ENCODE measurements at regions not wholly inside any gene's neighbourhood (a gene's known extent, or its start where the extent isn't known, plus 50 kb on each side); places are given as distances from the start of the nearest gene placed in this dataset.

DNA sequence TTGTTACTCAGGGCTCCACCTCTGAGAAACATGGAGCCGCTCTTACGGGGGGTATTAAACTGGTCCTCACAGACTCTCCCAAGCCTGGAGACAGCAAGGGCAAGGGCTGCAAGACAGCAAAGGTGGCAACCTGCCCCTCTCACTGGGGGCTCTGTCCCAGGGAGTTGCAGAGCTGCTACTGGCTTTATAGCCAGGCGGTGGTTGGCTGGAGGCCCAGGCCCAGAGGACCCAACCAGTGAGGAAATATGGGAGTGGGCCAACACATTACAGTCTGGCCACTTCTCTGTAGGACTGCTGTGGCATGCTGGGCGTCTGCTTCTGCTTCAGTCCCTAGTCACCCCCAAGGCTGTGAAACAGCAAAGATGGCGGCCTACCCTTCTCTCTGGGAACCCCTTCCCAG lies 597.2 kb downstream of the LRRC70 start:
- DNase-seq, result no peak
- H3K36me3 ChIP-seq, result no peaks in the 10 kb centered on the region
- no peak overlapping the region for H3K27ac ChIP-seq
- no peaks in the 10 kb centered on the region for H3K4me1 ChIP-seq
- no peak for ATAC-seq
- intact Hi-C loops (cut with DNase I), result no loop called here
- WGBS (ENCODE audit: insufficient coverage, low coverage, low lambda C conversion rate, missing lambda C conversion rate), result 100% methylated on average over 1 of the region's 5 CpGs
- H3K4me3 ChIP-seq, result no peak overlapping the region
- TF ChIP-seq POLR2A (IDR thresholded peaks at IDR 0.05) (no peak), CTCF (IDR thresholded peaks at IDR 0.05) (no peak)
- H3K27me3 ChIP-seq, result no peaks in the 10 kb centered on the region
- no peaks in the 10 kb centered on the region for H3K9me3 ChIP-seq

DNA sequence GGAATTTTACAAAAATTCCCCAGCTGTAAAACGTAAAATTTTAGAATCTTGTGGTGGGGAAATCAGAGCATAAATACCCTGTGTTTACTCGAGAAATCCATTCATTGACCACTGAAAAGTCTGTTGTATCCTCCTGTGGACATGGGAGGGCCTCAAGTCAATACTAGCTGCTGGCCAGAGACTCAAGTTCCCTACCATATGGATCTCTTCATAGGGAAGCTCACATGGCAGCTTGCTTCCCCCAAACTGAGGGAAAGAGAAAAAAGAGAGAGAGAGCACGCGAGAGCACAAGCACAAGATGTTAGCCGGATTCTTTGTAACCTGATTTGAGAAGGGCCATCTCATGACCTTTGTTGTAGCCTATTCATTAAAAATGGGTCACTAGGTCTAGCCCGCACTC lies 591.9 kb downstream of the LRRC70 start:
- intact Hi-C loops (cut with DNase I), result no loop called here

DNA sequence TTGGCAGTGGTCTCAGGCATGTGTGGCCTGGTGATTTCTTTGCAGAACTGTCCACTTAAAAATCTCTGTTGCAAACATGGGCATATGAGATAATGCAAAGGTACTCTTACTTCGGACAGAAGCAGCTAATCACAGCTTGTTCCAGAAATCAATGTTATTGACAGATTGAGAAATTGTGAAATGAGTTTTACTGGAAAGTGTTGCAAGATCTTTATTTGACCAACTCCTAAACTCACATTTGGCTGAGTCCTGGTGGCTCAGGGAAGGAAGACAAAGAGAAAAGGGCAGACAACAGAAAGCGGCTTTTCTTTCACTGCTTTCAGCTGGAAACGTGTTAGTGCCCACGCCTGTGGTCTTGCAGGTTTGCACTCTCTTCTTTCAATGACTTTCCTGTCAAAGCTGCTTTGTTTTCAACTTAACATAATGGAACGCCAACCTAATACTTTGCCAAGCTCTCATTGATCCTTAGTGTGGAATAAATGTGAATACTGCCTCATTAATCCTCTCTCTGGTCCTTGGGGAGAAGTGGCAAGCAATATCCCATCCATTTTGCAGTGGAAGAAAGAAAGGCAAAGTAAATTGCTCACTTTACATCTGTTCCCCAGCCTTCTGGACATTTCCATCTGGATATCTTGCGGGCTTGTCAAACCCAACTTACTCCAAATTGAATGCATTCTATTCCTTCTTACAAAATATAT lies 586.4 kb downstream of the LRRC70 start:
- intact Hi-C loops (cut with DNase I), result no loop called here
- Histone ChIP-seq H3K27ac (peak overlapping the region; percentile 30 to 88 (median 85)), H3K9me3 (no peaks in the 10 kb centered on the region), H3K4me3 (peak overlapping the region in 2 of 3 donors; percentile 36 to 37), H3K36me3 (no peaks in the 10 kb centered on the region), H3K4me1 (peaks cover 0 to 31% (median 8%) of the 10 kb centered on the region in 4 donors), H3K27me3 (no peaks in the 10 kb centered on the region)
- TF ChIP-seq CTCF (IDR thresholded peaks at IDR 0.05), result peak in 1 of 4 donors; percentile 29
- no peak for TF ChIP-seq POLR2A (IDR thresholded peaks at IDR 0.05)
- DNase-seq, result peak; percentile 56 to 71 (median 56)
- peak; percentile 87 to 94 (median 88) for ATAC-seq
- 30% methylated on average over 6 of the region's 6 CpGs for WGBS (ENCODE audit: insufficient coverage, low coverage, low lambda C conversion rate, missing lambda C conversion rate)

More for the DNA sequence above, 591.9 kb downstream of the LRRC70 start:
- Histone ChIP-seq H3K9me3 (no peaks in the 10 kb centered on the region), H3K4me1 (peaks cover 0 to 13% (median 6%) of the 10 kb centered on the region in 4 donors), H3K27ac (no peak overlapping the region), H3K36me3 (no peaks in the 10 kb centered on the region), H3K4me3 (no peak overlapping the region), H3K27me3 (no peaks in the 10 kb centered on the region)
- TF ChIP-seq CTCF (IDR thresholded peaks at IDR 0.05) (no peak), POLR2A (IDR thresholded peaks at IDR 0.05) (no peak)
- WGBS (ENCODE audit: insufficient coverage, low coverage, low lambda C conversion rate, missing lambda C conversion rate), result 83% methylated on average over 6 of the region's 6 CpGs
- DNase-seq (no peak), ATAC-seq (no peak)

- intact Hi-C loops (cut with DNase I), result no loop called here
- WGBS (ENCODE audit: insufficient coverage, low coverage, low lambda C conversion rate, missing lambda C conversion rate), result 29% methylated on average over 2 of the region's 2 CpGs
- Histone ChIP-seq H3K4me1 (peaks cover 0 to 31% (median 8%) of the 10 kb centered on the region in 4 donors), H3K36me3 (no peaks in the 10 kb centered on the region), H3K9me3 (no peaks in the 10 kb centered on the region), H3K27ac (peak overlapping the region; percentile 19 to 88 (median 85)), H3K4me3 (no peak overlapping the region), H3K27me3 (no peaks in the 10 kb centered on the region)
- peak; percentile 77 to 87 (median 82) for ATAC-seq
- no peak for DNase-seq
- TF ChIP-seq POLR2A (IDR thresholded peaks at IDR 0.05) (no peak), CTCF (IDR thresholded peaks at IDR 0.05) (no peak)
These were observed 585.7 kb downstream of the LRRC70 start for GRCh38 chr5:63164339-63164738.
